Heart left ventricle (tissue), 13 donors: ENCODE measurements at regions not wholly inside any gene's neighbourhood (a gene's known extent, or its start where the extent isn't known, plus 50 kb on each side); places are given as distances from the start of the nearest gene placed in this dataset.

Experiments used
- CTCF ChIP-seq, 12 donors: fragments of 200-600 bp; sonication (generic) in 4 of 12; IDR thresholded peaks; one replicate each; pipeline versions ENCODE4 v1.5.0 to v1.8.0; 2018 to 2022; ENCODE audit warnings: antibody characterized with exemption in 12 of 12, mild to moderate bottlenecking in 5 of 12
- POLR2A ChIP-seq, 2 donors: fragments of 450-650 bp; IDR thresholded peaks; one replicate each; pipeline ENCODE4 v1.6.1; 2017; ENCODE audit warnings: antibody characterized with exemption in 2 of 2, mild to moderate bottlenecking in 2 of 2, moderate library complexity in 2 of 2
- donor health status: ischemic (EF 13 %, LVEDD 7.1; RV severe dilation, severe dysfunction).
- donor health status: DM: no; HTN: yes; CAD: no.
- donor health status: DM: no; HTN: no; CAD: no.
- donor health status: ischemic (EF 25% LVEDD 6.9; RV normal size, moderate dysfunction).
- donor health status: ischemic (EF 25% LVEDD 5.7; RV mildly dilated, moderate dysfunction).
- donor health status: ischemic (EF 35%, LVEDD 5.7; RV mildly dilated, moderate dysfunction).
- donor health status: nonischemic (EF 11% LVEDD 7.7; RV severe dilation, severe dysfunction).
- donor health status: DM: yes; HTN: yes; CAD: no.
- donor health status: PGD.
- donor health status: ischemic (EF 29% LVEDD 5.4; RV normal size, mild dysfunction).
- donor health status: nonischemic (EF 23%, LVEDD 6.1; RV moderate dilation, normal function).

- no peak for TF ChIP-seq POLR2A (IDR thresholded peaks at IDR 0.05)
- no peak for TF ChIP-seq CTCF (IDR thresholded peaks at IDR 0.05)
These were observed 78.9 kb upstream of the ANKRD28 start for GRCh38 chr3:15876669-15877068.
